Ovary (tissue), 7 donors: ENCODE measurements at regions not wholly inside any gene's neighbourhood (a gene's known extent, or its start where the extent isn't known, plus 50 kb on each side); places are given as distances from the start of the nearest gene placed in this dataset.

Experiments
- DNase-seq, 5 donors: peaks; one replicate each; pipeline ENCODE4 v3.0.0-alpha.2; 2019 to 2020
- H3K27ac ChIP-seq, 2 donors: fragments of 200-600 bp; one replicate each; pipeline versions ENCODE4 v1.5.1 to v1.8.0; 2019 to 2022
- H3K27me3 ChIP-seq: fragments of 200-600 bp; one replicate; pipeline ENCODE4 v1.8.0; 2022
- H3K36me3 ChIP-seq: fragments of 200-600 bp; sonication (generic); one replicate; pipeline ENCODE4 v1.5.1; 2019
- H3K4me1 ChIP-seq: one replicate; pipeline ENCODE4 v1.8.1; 2013; ENCODE audit warnings: mild to moderate bottlenecking, moderate library complexity; ENCODE audit not compliant: insufficient read depth
- H3K4me3 ChIP-seq: fragments of 200-600 bp; sonication (generic); one replicate; pipeline ENCODE4 v1.5.1; 2017
- H3K9me3 ChIP-seq, 2 donors: fragments of 200-600 bp in 1 of 2; sonication (generic) in 1 of 2; one replicate each; pipeline versions ENCODE4 v1.5.1 to v1.8.1; 2013 to 2019; ENCODE audit warnings: mild to moderate bottlenecking in 1 of 2, moderate library complexity in 1 of 2
- CTCF ChIP-seq, 3 donors: fragments of 450-650 bp in 2 of 3; fragments of 200-600 bp in 1 of 3; IDR thresholded peaks; one replicate each; pipeline versions ENCODE4 v1.5.1 to v1.8.0; 2016 to 2022; ENCODE audit warnings: antibody characterized with exemption in 3 of 3, mild to moderate bottlenecking in 1 of 3
- EP300 ChIP-seq: sonication (generic); formaldehyde crosslinking; IDR thresholded peaks from one replicate; pipeline ENCODE4 v1.6.1; 2017; ENCODE audit warnings: antibody characterized with exemption
- POLR2A ChIP-seq: fragments of 450-650 bp; IDR thresholded peaks from one replicate; pipeline ENCODE4 v1.6.1; 2017; ENCODE audit warnings: antibody characterized with exemption, mild to moderate bottlenecking, moderate library complexity
- WGBS, 3 donors: extraction: QIAGEN DNeasy Blood & Tissue Kit in 1 of 3; methylation state at CpG; one replicate each; pipeline versions ENCODE4 v1.1.5 to v1.1.7; 2013 to 2017; 5-methylcytosine and 5-hydroxymethylcytosine counted together
- intact Hi-C, 4 donors: fragments of 100-400 bp; cut with DNase I; formaldehyde crosslinking; loops; one replicate each; pipeline versions ENCODE4 v1.11.0 to v1.15.1; 2022 to 2023
- donor health status: DM: no; HTN: no; CAD: no; lungs with moderate emphysema.
- donor health status: DM: no; HTN: no; CAD: no.
- donor health status: Bipolar disorder and iron deficiency.
- donor health status: DM: no; HTN: no; CAD: no.
- donor health status: DM: yes; HTN: yes; CAD: no.

- H3K36me3 ChIP-seq = no peaks in the 10 kb centered on the region
- TF ChIP-seq CTCF (IDR thresholded peaks at IDR 0.05) = no peak
- H3K4me1 ChIP-seq = no peaks in the 10 kb centered on the region
- H3K9me3 ChIP-seq = no peaks in the 10 kb centered on the region
- no peaks in the 10 kb centered on the region for H3K27me3 ChIP-seq
- DNase-seq = no peak
- 77 to 83% (median 81%) methylated on average over 5 of the region's 5 CpGs for WGBS, 3 donors
- intact Hi-C loops = no loop called here
- H3K27ac ChIP-seq = no peak overlapping the region
- H3K4me3 ChIP-seq = no peak overlapping the region
Measured at GRCh38 chr2:228860601-228861285, 410.3 kb downstream of the PID1 start.

- Histone ChIP-seq H3K4me3 (no peak overlapping the region), H3K4me1 (no peaks in the 10 kb centered on the region), H3K27me3 (no peaks in the 10 kb centered on the region), H3K27ac (no peak overlapping the region), H3K36me3 (no peaks in the 10 kb centered on the region), H3K9me3 (no peaks in the 10 kb centered on the region)
- no peak for DNase-seq
- 88 to 91% (median 89%) methylated on average over 7 of the region's 7 CpGs for whole genome bisulfite sequencing, 3 donors
- intact Hi-C loops = no loop called here
- TF ChIP-seq CTCF (IDR thresholded peaks at IDR 0.05) (no peak), EP300 (no peak), POLR2A (no peak)
Measured at GRCh38 chr2:228853151-228853550, 417.9 kb downstream of the PID1 start.

- H3K27me3 ChIP-seq = no peaks in the 10 kb centered on the region
- peaks cover 6% of the 10 kb centered on the region for H3K4me1 ChIP-seq
- H3K4me3 ChIP-seq = no peak overlapping the region
- DNase-seq = no peak
- no peaks in the 10 kb centered on the region for H3K9me3 ChIP-seq
- H3K27ac ChIP-seq = no peak overlapping the region
- H3K36me3 ChIP-seq = no peaks in the 10 kb centered on the region
- TF ChIP-seq CTCF (IDR thresholded peaks at IDR 0.05) (no peak), POLR2A (no peak), EP300 (no peak)
- intact Hi-C loops = no loop called here
- WGBS, 3 donors = 83 to 89% (median 84%) methylated on average over 5 of the region's 5 CpGs
Measured at GRCh38 chr2:228848638-228849037, 422.4 kb downstream of the PID1 start.

GRCh38 chr2:228847684-228848083, 423.4 kb downstream of the PID1 start:
- Histone ChIP-seq H3K27me3 (no peaks in the 10 kb centered on the region), H3K27ac (no peak overlapping the region), H3K36me3 (no peaks in the 10 kb centered on the region), H3K9me3 (no peaks in the 10 kb centered on the region), H3K4me3 (no peak overlapping the region), H3K4me1 (peaks cover 6% of the 10 kb centered on the region)
- no peak for DNase-seq
- WGBS, 3 donors = 14% methylated on average over 1 of the region's 1 CpG
- TF ChIP-seq POLR2A = no peak
- TF ChIP-seq CTCF (IDR thresholded peaks at IDR 0.05) = no peak
- no peak for TF ChIP-seq EP300
- intact Hi-C loops = no loop called here
